ENCODE measurements at regions not wholly inside any gene's neighbourhood (a gene's known extent, or its start where the extent isn't known, plus 50 kb on each side); places are given as distances from the start of the nearest gene placed in this dataset.

- Histone ChIP-seq H3K27ac (ENCODE audit: low read depth, low read length) (no peak overlapping the region), H3K27me3 (ENCODE audit: control insufficient read depth, low read length) (no peaks in the 10 kb centered on the region), H3K9me2 (replicated peaks; ENCODE audit: control insufficient read depth, low read length) (no peaks in the 10 kb centered on the region), H3K79me2 (ENCODE audit: control insufficient read depth, low read length) (no peaks in the 10 kb centered on the region), H3F3A (ENCODE audit: control insufficient read depth, insufficient read depth) (no peaks in the 10 kb centered on the region), H3K4me2 (ENCODE audit: low read length) (no peak overlapping the region), H3K9me3 (ENCODE audit: control insufficient read depth, insufficient read depth, low read length) (no peaks in the 10 kb centered on the region), H3K36me3 (ENCODE audit: control insufficient read depth, low read length) (no peaks in the 10 kb centered on the region), H3K4me3 (ENCODE audit: low read length) (no peak overlapping the region), H4K20me1 (ENCODE audit: control insufficient read depth, insufficient read depth, low read depth, low read length) (no peaks in the 10 kb centered on the region), H3K4me1 (ENCODE audit: control insufficient read depth, low read length) (no peaks in the 10 kb centered on the region)
- no peak for TF ChIP-seq EZH2phosphoT487 (IDR thresholded peaks at IDR 0.05; ENCODE audit: borderline replicate concordance, low read length)
- no peak for TF ChIP-seq CTCF (IDR thresholded peaks at IDR 0.05; ENCODE audit: low read depth, low read length, poor library complexity, severe bottlenecking)
Measured at GRCh38 chr2:34849827-34850226, 1250.7 kb upstream of the FAM98A start.

GRCh38 chr2:34848691-34849090 is 1249.6 kb upstream of the FAM98A start:
- H3K79me2 ChIP-seq (ENCODE audit: control insufficient read depth, low read length) = no peaks in the 10 kb centered on the region
- H3K4me3 ChIP-seq (ENCODE audit: low read length) = no peak overlapping the region
- no peaks in the 10 kb centered on the region for H3K4me1 ChIP-seq (ENCODE audit: control insufficient read depth, low read length)
- H3K27ac ChIP-seq (ENCODE audit: low read depth, low read length) = no peak overlapping the region
- no peaks in the 10 kb centered on the region for H3K27me3 ChIP-seq (ENCODE audit: control insufficient read depth, low read length)
- TF ChIP-seq CTCF (IDR thresholded peaks at IDR 0.05; ENCODE audit: low read depth, low read length, poor library complexity, severe bottlenecking) (no peak), EZH2phosphoT487 (IDR thresholded peaks at IDR 0.05; ENCODE audit: borderline replicate concordance, low read length) (no peak)
- no peaks in the 10 kb centered on the region for H4K20me1 ChIP-seq (ENCODE audit: control insufficient read depth, insufficient read depth, low read depth, low read length)
- no peak overlapping the region for H3K4me2 ChIP-seq (ENCODE audit: low read length)
- H3K36me3 ChIP-seq (ENCODE audit: control insufficient read depth, low read length) = no peaks in the 10 kb centered on the region
- H3F3A ChIP-seq (ENCODE audit: control insufficient read depth, insufficient read depth) = no peaks in the 10 kb centered on the region
- no peaks in the 10 kb centered on the region for H3K9me2 ChIP-seq (replicated peaks; ENCODE audit: control insufficient read depth, low read length)
- H3K9me3 ChIP-seq (ENCODE audit: control insufficient read depth, insufficient read depth, low read length) = no peaks in the 10 kb centered on the region

GRCh38 chr2:34848132-34848531 is 1249.0 kb upstream of the FAM98A start:
- Histone ChIP-seq H3K27ac (ENCODE audit: low read depth, low read length) (no peak overlapping the region), H3K9me2 (replicated peaks; ENCODE audit: control insufficient read depth, low read length) (no peaks in the 10 kb centered on the region), H3K4me1 (ENCODE audit: control insufficient read depth, low read length) (no peaks in the 10 kb centered on the region), H3K4me2 (ENCODE audit: low read length) (no peak overlapping the region), H3K9me3 (ENCODE audit: control insufficient read depth, insufficient read depth, low read length) (no peaks in the 10 kb centered on the region), H3K27me3 (ENCODE audit: control insufficient read depth, low read length) (no peaks in the 10 kb centered on the region), H4K20me1 (ENCODE audit: control insufficient read depth, insufficient read depth, low read depth, low read length) (no peaks in the 10 kb centered on the region), H3K4me3 (ENCODE audit: low read length) (no peak overlapping the region), H3K36me3 (ENCODE audit: control insufficient read depth, low read length) (no peaks in the 10 kb centered on the region), H3F3A (ENCODE audit: control insufficient read depth, insufficient read depth) (no peaks in the 10 kb centered on the region), H3K79me2 (ENCODE audit: control insufficient read depth, low read length) (no peaks in the 10 kb centered on the region)
- no peak for TF ChIP-seq EZH2phosphoT487 (IDR thresholded peaks at IDR 0.05; ENCODE audit: borderline replicate concordance, low read length)
- TF ChIP-seq CTCF (IDR thresholded peaks at IDR 0.05; ENCODE audit: low read depth, low read length, poor library complexity, severe bottlenecking) = no peak

GRCh38 chr2:34844629-34845028 is 1245.5 kb upstream of the FAM98A start:
- Histone ChIP-seq H3K4me3 (ENCODE audit: low read length) (no peak overlapping the region), H3K27me3 (ENCODE audit: control insufficient read depth, low read length) (no peaks in the 10 kb centered on the region)
- TF ChIP-seq EZH2phosphoT487 (IDR thresholded peaks at IDR 0.05; ENCODE audit: borderline replicate concordance, low read length) (no peak), CTCF (IDR thresholded peaks at IDR 0.05; ENCODE audit: low read depth, low read length, poor library complexity, severe bottlenecking) (no peak)

More at GRCh38 chr2:34844629-34845028, 1245.5 kb upstream of the FAM98A start:
- H3K27ac ChIP-seq (ENCODE audit: low read depth, low read length) = no peak overlapping the region
- H3K9me3 ChIP-seq (ENCODE audit: control insufficient read depth, insufficient read depth, low read length) = no peaks in the 10 kb centered on the region
- H3K4me2 ChIP-seq (ENCODE audit: low read length) = no peak overlapping the region
- H3K36me3 ChIP-seq (ENCODE audit: control insufficient read depth, low read length) = no peaks in the 10 kb centered on the region
- no peaks in the 10 kb centered on the region for H3K9me2 ChIP-seq (replicated peaks; ENCODE audit: control insufficient read depth, low read length)
- H3K79me2 ChIP-seq (ENCODE audit: control insufficient read depth, low read length) = no peaks in the 10 kb centered on the region
- H3F3A ChIP-seq (ENCODE audit: control insufficient read depth, insufficient read depth) = no peaks in the 10 kb centered on the region
- H3K4me1 ChIP-seq (ENCODE audit: control insufficient read depth, low read length) = no peaks in the 10 kb centered on the region
- no peaks in the 10 kb centered on the region for H4K20me1 ChIP-seq (ENCODE audit: control insufficient read depth, insufficient read depth, low read depth, low read length)
